Psoas muscle (tissue), 7 donors: ENCODE measurements at regions not wholly inside any gene's neighbourhood (a gene's known extent, or its start where the extent isn't known, plus 50 kb on each side); places are given as distances from the start of the nearest gene placed in this dataset.

Source experiments
- ATAC-seq, 4 donors: fragments of 200-7000 bp; cut with Tn5 transposase; one replicate each; pipeline ENCODE4 v1.9.1; 2020; ENCODE audit warnings: moderate library complexity in 3 of 4, mild to moderate bottlenecking in 2 of 4
- DNase-seq, 2 donors: peaks; one replicate each; pipeline ENCODE4 v3.0.0-alpha.2; 2020
- H3K27ac ChIP-seq: fragments of 200-600 bp; one replicate; pipeline ENCODE4 v1.8.0; 2022
- H3K27me3 ChIP-seq, 3 donors: fragments of 200-600 bp in 1 of 3; one replicate each; pipeline versions ENCODE4 v1.6.1 to v1.8.0; 2013 to 2022; ENCODE audit warnings: low read length in 2 of 3, mild to moderate bottlenecking in 2 of 3, moderate library complexity in 1 of 3; ENCODE audit not compliant: insufficient read depth in 3 of 3
- H3K36me3 ChIP-seq, 2 donors: fragments of 200-600 bp in 1 of 2; one replicate each; pipeline versions ENCODE4 v1.6.1 to v1.8.0; 2013 to 2022; ENCODE audit warnings: low read depth in 1 of 2, mild to moderate bottlenecking in 1 of 2, moderate library complexity in 1 of 2; ENCODE audit not compliant: insufficient read depth in 1 of 2
- H3K4me1 ChIP-seq: fragments of 200-600 bp; one replicate; pipeline ENCODE4 v1.8.0; 2022
- H3K4me3 ChIP-seq: fragments of 200-600 bp; one replicate; pipeline ENCODE4 v1.8.0; 2022; ENCODE audit warnings: mild to moderate bottlenecking
- H3K9me3 ChIP-seq: fragments of 200-600 bp; one replicate; pipeline ENCODE4 v1.8.0; 2022
- CTCF ChIP-seq: fragments of 200-600 bp; IDR thresholded peaks from one replicate; pipeline ENCODE4 v1.8.0; 2022; ENCODE audit warnings: antibody characterized with exemption
- WGBS, 3 donors: extraction: QIAGEN DNeasy Blood & Tissue Kit; methylation state at CpG; one replicate each; pipeline versions ENCODE4 v1.1.6 to v1.1.7; 2013; 5-methylcytosine and 5-hydroxymethylcytosine counted together
- intact Hi-C, 2 donors: fragments of 100-400 bp; cut with DNase I; formaldehyde crosslinking; loops; one replicate each; pipeline versions ENCODE4 v1.11.0 to v1.14.2; 2022
- donor health status: healthy with polysubstance abuse.
- donor health status: DM: no; HTN: no; CAD: no; lungs with moderate emphysema.
- donor health status: Bipolar disorder and iron deficiency.
- donor health status: healthy.
- donor health status: DM: yes; HTN: yes; CAD: no.
- donor health status: DM: no; HTN: no; CAD: no.
- donor health status: DM: yes; HTN: yes; CAD: no.

DNA sequence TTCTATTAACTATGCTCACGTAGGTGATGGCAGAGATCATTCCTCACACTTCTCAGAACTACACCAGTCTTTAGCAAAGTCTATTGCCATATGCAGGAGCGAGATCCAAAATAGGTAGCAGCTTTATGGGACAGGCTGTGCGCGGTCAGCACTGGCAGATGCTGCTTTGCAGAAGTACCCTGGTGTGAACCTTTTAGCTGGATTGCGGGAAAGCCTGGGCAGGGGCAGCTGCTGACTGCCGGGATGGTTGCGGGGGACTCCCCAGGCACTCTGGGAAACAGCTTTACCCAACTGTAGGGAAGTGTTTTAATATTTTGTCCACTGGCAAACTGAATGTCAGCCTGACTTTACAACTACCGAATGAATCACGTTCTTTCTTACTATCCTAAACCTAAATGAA, 251.3 kb downstream of the HS3ST3A1 start:
- ATAC-seq = no peak
- no peaks in the 10 kb centered on the region for H3K4me1 ChIP-seq
- intact Hi-C loops = no loop called here
- H3K27me3 ChIP-seq = no peaks in the 10 kb centered on the region
- H3K36me3 ChIP-seq = no peaks in the 10 kb centered on the region
- DNase-seq = no peak
- WGBS, 3 donors = 68 to 80% (median 70%) methylated on average over 9 of the region's 9 CpGs
- no peak for TF ChIP-seq CTCF
- H3K9me3 ChIP-seq = no peaks in the 10 kb centered on the region
- H3K27ac ChIP-seq = no peak overlapping the region
- no peak overlapping the region for H3K4me3 ChIP-seq

- no peak for DNase-seq
- no peaks in the 10 kb centered on the region for H3K9me3 ChIP-seq
- ATAC-seq = no peak
- no peak overlapping the region for H3K27ac ChIP-seq
- no peaks in the 10 kb centered on the region for H3K36me3 ChIP-seq
- TF ChIP-seq CTCF = no peak
- intact Hi-C loops = loop anchor here in 1 of 2 donors (10.0 kb wide), 1 partner anchor 1578 kb away; no protein-coding TSS in a partner anchor
- 69 to 79% (median 70%) methylated on average over 10 of the region's 10 CpGs for WGBS, 3 donors
- H3K4me1 ChIP-seq = no peaks in the 10 kb centered on the region
- no peak overlapping the region for H3K4me3 ChIP-seq
- no peaks in the 10 kb centered on the region for H3K27me3 ChIP-seq
These were observed 254.6 kb downstream of the HS3ST3A1 start for GRCh38 chr17:13346996-13347762.

- no peaks in the 10 kb centered on the region for H3K4me1 ChIP-seq
- H3K36me3 ChIP-seq = no peaks in the 10 kb centered on the region
- DNase-seq (no peak), ATAC-seq (no peak)
- H3K4me3 ChIP-seq = no peak overlapping the region
- no peak for TF ChIP-seq CTCF
- intact Hi-C loops = loop anchor here in 1 of 2 donors (10.0 kb wide), 1 partner anchor 1578 kb away; no protein-coding TSS in a partner anchor
- H3K27ac ChIP-seq = no peak overlapping the region
- no peaks in the 10 kb centered on the region for H3K27me3 ChIP-seq
- WGBS, 3 donors = 93 to 94% (median 93%) methylated on average over 5 of the region's 5 CpGs
- no peaks in the 10 kb centered on the region for H3K9me3 ChIP-seq
These were observed 255.1 kb downstream of the HS3ST3A1 start for GRCh38 chr17:13346592-13346991.

DNA sequence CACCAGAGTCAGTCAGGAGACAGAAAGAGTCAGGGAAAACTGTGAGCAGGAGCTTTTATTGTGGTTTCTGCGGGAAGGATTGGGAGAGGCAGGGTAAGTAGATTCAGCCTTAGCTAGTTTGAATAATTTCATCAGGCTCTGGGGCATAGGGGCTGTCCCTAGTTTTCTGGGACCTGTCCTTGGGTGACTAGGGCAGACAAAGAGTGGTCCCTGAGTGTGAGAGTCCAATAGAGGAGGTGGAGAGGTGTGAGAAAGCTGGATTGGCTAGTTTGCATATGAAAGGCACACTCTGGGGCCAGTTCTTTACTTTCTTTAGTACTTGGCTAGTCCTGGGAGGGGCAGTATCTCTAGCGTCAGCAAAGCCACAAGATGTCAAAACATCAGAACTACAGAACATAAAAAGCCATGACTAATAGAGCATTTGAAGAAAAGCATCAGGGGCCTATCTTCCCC, 255.6 kb downstream of the HS3ST3A1 start:
- WGBS, 3 donors = 59 to 62% (median 60%) methylated on average over 2 of the region's 2 CpGs
- no peaks in the 10 kb centered on the region for H3K9me3 ChIP-seq
- no peak overlapping the region for H3K27ac ChIP-seq
- no peak overlapping the region for H3K4me3 ChIP-seq
- intact Hi-C loops = loop anchor here in 1 of 2 donors (10.0 kb wide), 1 partner anchor 1579 kb away; no protein-coding TSS in a partner anchor
- TF ChIP-seq CTCF = no peak
- ATAC-seq = no peak
- no peaks in the 10 kb centered on the region for H3K4me1 ChIP-seq
- no peaks in the 10 kb centered on the region for H3K36me3 ChIP-seq
- DNase-seq = no peak
- no peaks in the 10 kb centered on the region for H3K27me3 ChIP-seq
